SU-DHL-6 (cell line): ENCODE measurements at regions not wholly inside any gene's neighbourhood (a gene's known extent, or its start where the extent isn't known, plus 50 kb on each side); places are given as distances from the start of the nearest gene placed in this dataset.

Experiments
- H2AFZ ChIP-seq: fragments of 200-600 bp; sonication (generic); 2 replicates; pipeline ENCODE4 v1.6.1; 2014; ENCODE audit warnings: low read depth, mild to moderate bottlenecking, moderate library complexity, mixed read lengths, antibody characterized with exemption, low read length; ENCODE audit not compliant: severe bottlenecking
- H3F3A ChIP-seq: fragments of 200-600 bp; shearing (Covaris generic); 2 replicates; pipeline ENCODE4 v1.6.0; 2016; ENCODE audit warnings: antibody characterized with exemption, mild to moderate bottlenecking; ENCODE audit not compliant: insufficient read depth
- H3K27ac ChIP-seq: fragments of 200-600 bp; sonication (generic); 2 replicates; pipeline ENCODE4 v1.5.1; 2016; ENCODE audit warnings: low read depth, mild to moderate bottlenecking, low read length, moderate library complexity, mixed read lengths
- H3K27me3 ChIP-seq: fragments of 200-600 bp; sonication (generic), shearing (Covaris generic); 2 replicates; pipeline ENCODE4 v1.6.0; 2014; ENCODE audit warnings: mild to moderate bottlenecking, low read length
- H3K36me3 ChIP-seq: fragments of 200-600 bp; sonication (generic); 2 replicates; pipeline ENCODE4 v1.6.1; 2014; ENCODE audit warnings: mild to moderate bottlenecking, low read length, mixed read lengths
- H3K4me2 ChIP-seq: fragments of 300-600, 200-600 bp; shearing (Covaris generic), sonication (generic); 2 replicates; pipeline ENCODE4 v1.6.0; 2014; ENCODE audit warnings: low read length, low read depth, mild to moderate bottlenecking; ENCODE audit not compliant: poor library complexity, severe bottlenecking
- H3K4me3 ChIP-seq: fragments of 200-600 bp; sonication (generic); 2 replicates; pipeline ENCODE4 v1.5.1; 2014; ENCODE audit warnings: antibody characterized with exemption, low read length, mild to moderate bottlenecking, mixed read lengths; ENCODE audit not compliant: insufficient read depth, poor library complexity, severe bottlenecking
- H3K79me2 ChIP-seq: fragments of 200-600 bp; sonication (generic); 2 replicates; pipeline ENCODE4 v1.6.1; 2014; ENCODE audit warnings: mild to moderate bottlenecking, low read length, moderate library complexity; ENCODE audit not compliant: insufficient read depth
- H3K9ac ChIP-seq: fragments of 200-600 bp; sonication (generic); 2 replicates; pipeline ENCODE4 v1.7.0; 2014; ENCODE audit warnings: mild to moderate bottlenecking, low read length
- H3K9me2 ChIP-seq: fragments of 200-600 bp; sonication (generic); replicated peaks from 2 replicates; pipeline ENCODE4 v1.6.1; 2014; ENCODE audit warnings: low read length; ENCODE audit not compliant: insufficient read depth
- H3K9me3 ChIP-seq: fragments of 200-600 bp; sonication (generic); 2 replicates; pipeline ENCODE4 v1.6.1; 2014; ENCODE audit warnings: low read length, mixed read lengths; ENCODE audit not compliant: insufficient read depth
- H4K20me1 ChIP-seq: fragments of 200-600 bp; sonication (generic); 2 replicates; pipeline ENCODE4 v1.6.1; 2014; ENCODE audit warnings: low read depth, mild to moderate bottlenecking, antibody characterized with exemption, low read length, moderate library complexity, mixed read lengths
- CTCF ChIP-seq: fragments of 200-600 bp; sonication (generic); IDR thresholded peaks from one replicate; pipeline ENCODE4 v1.5.1; 2017; ENCODE audit warnings: antibody characterized with exemption, mild to moderate bottlenecking, low read length, moderate library complexity; ENCODE audit not compliant: insufficient read depth, poor library complexity, severe bottlenecking
- EZH2phosphoT487 ChIP-seq: fragments of 200-600 bp; sonication (generic), shearing (Covaris generic); conservative IDR thresholded peaks from 2 replicates; pipeline ENCODE4 v1.6.1; 2018; ENCODE audit warnings: mild to moderate bottlenecking, antibody characterized with exemption, low read length, moderate library complexity, mixed read lengths

- Histone ChIP-seq H3K79me2 (no peaks in the 10 kb centered on the region), H3K27ac (no peak overlapping the region), H3K9ac (no peak overlapping the region), H3K4me2 (no peak overlapping the region), H3K4me3 (no peak overlapping the region), H3K36me3 (no peaks in the 10 kb centered on the region), H4K20me1 (no peaks in the 10 kb centered on the region), H3K9me3 (no peaks in the 10 kb centered on the region), H3K9me2 (no peaks in the 10 kb centered on the region; the same call in 1 of the 2 replicates), H3K27me3 (no peaks in the 10 kb centered on the region), H2AFZ (no peak overlapping the region), H3F3A (no peaks in the 10 kb centered on the region)
- TF ChIP-seq CTCF (no peak), EZH2phosphoT487 (no peak)
Observed at GRCh38 chr5:82332886-82333615, 54.9 kb upstream of the RPS23 start.

- TF ChIP-seq CTCF (no peak), EZH2phosphoT487 (no peak)
- no peaks in the 10 kb centered on the region for H3F3A ChIP-seq
- no peak overlapping the region for H3K27ac ChIP-seq
- no peaks in the 10 kb centered on the region; the same call in 1 of the 2 replicates for H3K9me2 ChIP-seq
- no peak overlapping the region for H3K9ac ChIP-seq
- no peaks in the 10 kb centered on the region for H3K36me3 ChIP-seq
- H2AFZ ChIP-seq = no peak overlapping the region
- H3K9me3 ChIP-seq = no peaks in the 10 kb centered on the region
- H4K20me1 ChIP-seq = no peaks in the 10 kb centered on the region
- H3K4me2 ChIP-seq = no peak overlapping the region
- H3K79me2 ChIP-seq = no peaks in the 10 kb centered on the region
- no peaks in the 10 kb centered on the region for H3K27me3 ChIP-seq
- no peak overlapping the region for H3K4me3 ChIP-seq
Observed at GRCh38 chr5:82332064-82332855, 54.1 kb upstream of the RPS23 start.

GRCh38 chr5:82331557-82331956, 53.4 kb upstream of the RPS23 start:
- H3K36me3 ChIP-seq = no peaks in the 10 kb centered on the region
- H3K4me3 ChIP-seq = no peak overlapping the region
- H3K9me3 ChIP-seq = no peaks in the 10 kb centered on the region
- TF ChIP-seq EZH2phosphoT487 (no peak), CTCF (no peak)
- H3K4me2 ChIP-seq = no peak overlapping the region
- H3K27me3 ChIP-seq = no peaks in the 10 kb centered on the region
- H3K27ac ChIP-seq = no peak overlapping the region
- H3K9me2 ChIP-seq = no peaks in the 10 kb centered on the region; the same call in 1 of the 2 replicates
- no peaks in the 10 kb centered on the region for H3K79me2 ChIP-seq
- H3K9ac ChIP-seq = no peak overlapping the region
- no peaks in the 10 kb centered on the region for H3F3A ChIP-seq
- H4K20me1 ChIP-seq = no peaks in the 10 kb centered on the region
- no peak overlapping the region for H2AFZ ChIP-seq
